ENCODE measurements at regions not wholly inside any gene's neighbourhood (a gene's known extent, or its start where the extent isn't known, plus 50 kb on each side); places are given as distances from the start of the nearest gene placed in this dataset.

DNA sequence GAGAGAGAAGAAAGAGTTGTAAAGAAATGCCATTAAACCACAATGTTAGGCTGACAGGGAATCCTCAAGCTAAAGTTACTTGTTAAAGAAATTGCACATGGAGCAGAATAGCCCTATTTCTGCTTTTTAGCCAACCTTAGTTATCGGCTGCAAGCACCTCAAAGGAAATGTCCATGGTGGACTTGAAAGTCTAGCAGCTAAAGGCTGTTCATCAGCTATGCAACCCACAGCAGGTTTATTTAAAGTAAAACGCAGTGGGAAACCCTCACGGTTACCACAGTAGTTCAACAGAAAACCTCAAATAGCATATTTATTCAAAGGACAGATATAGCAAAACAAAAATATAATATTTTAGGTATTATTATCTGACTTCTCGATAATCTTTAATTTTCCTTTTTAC, 967.2 kb downstream of the IGSF11 start:
- TF ChIP-seq, protein P1, sequence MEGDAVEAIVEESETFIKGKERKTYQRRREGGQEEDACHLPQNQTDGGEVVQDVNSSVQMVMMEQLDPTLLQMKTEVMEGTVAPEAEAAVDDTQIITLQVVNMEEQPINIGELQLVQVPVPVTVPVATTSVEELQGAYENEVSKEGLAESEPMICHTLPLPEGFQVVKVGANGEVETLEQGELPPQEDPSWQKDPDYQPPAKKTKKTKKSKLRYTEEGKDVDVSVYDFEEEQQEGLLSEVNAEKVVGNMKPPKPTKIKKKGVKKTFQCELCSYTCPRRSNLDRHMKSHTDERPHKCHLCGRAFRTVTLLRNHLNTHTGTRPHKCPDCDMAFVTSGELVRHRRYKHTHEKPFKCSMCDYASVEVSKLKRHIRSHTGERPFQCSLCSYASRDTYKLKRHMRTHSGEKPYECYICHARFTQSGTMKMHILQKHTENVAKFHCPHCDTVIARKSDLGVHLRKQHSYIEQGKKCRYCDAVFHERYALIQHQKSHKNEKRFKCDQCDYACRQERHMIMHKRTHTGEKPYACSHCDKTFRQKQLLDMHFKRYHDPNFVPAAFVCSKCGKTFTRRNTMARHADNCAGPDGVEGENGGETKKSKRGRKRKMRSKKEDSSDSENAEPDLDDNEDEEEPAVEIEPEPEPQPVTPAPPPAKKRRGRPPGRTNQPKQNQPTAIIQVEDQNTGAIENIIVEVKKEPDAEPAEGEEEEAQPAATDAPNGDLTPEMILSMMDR (IDR thresholded peaks at IDR 0.05): no peak
- H3K4me3 ChIP-seq: no peak overlapping the region
- no peak overlapping the region for H3K27ac ChIP-seq
- DNase-seq (ENCODE audit: low spot score): no peak

DNA sequence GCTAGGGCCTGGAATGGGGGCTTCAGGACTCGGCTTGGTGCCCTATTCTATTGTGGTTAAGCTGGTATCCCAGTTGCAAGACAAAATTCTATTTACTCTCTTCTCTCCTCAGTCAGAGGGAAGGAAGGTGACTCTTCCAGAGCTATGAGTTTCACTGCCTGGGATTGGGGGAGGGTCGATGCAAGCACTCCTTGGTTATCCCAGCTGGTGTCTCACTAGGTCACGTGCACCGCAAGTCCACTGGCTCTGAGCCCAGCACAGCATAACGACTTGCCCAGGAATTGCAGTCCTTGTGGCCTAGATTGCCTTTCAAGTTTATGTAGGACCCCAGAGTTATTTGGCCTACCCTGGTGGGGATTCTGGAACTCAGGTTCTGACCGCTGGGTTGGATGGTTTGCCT, 958.8 kb downstream of the IGSF11 start:
- no peak for DNase-seq (ENCODE audit: low spot score)
- H3K27ac ChIP-seq: no peak overlapping the region
- TF ChIP-seq, protein P1 (IDR thresholded peaks at IDR 0.05): no peak
- no peak overlapping the region for H3K4me3 ChIP-seq

DNA sequence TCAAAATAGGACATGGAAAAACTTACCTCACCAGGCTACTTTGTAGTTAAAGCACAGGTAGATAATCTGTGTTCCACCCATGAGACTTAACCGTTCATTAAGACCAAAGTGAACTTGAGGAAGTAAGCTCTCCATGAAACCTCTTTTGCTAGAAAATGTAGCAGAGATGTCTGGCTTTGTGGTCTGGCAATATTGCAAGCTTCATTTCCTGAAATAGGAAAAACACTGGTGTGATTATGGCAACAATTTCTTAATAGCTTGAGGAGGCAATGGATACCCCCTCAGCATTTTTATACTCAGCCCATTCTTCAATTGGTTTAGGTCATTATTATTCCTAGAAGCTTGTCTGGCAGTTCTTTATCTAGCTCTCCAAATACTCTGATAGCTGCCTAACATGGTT, 957.3 kb downstream of the IGSF11 start:
- Histone ChIP-seq H3K27ac (no peak overlapping the region), H3K4me3 (no peak overlapping the region)
- TF ChIP-seq, protein P1 (IDR thresholded peaks at IDR 0.05): no peak
- no peak for DNase-seq (ENCODE audit: low spot score)

DNA sequence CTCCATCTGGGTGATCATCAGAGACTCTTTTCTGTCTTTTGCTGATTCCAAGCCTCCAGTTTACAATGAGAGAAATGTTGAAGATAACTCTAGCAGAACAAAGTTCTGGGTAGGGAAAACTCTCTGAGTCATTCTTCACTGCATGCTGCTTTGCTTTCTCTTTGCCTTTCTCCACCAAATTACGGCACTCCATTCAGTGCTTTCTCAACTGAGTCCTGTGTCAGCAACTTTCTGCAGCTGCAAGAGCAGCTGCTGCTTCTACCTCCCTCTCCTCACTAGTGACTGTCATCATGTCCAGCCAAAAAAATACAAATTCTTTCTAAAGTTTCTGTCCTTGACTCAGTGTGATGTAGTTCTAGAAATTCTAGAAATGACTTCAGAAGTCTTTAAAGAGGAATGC, 953.8 kb downstream of the IGSF11 start:
- TF ChIP-seq, protein P1 (IDR thresholded peaks at IDR 0.05): no peak
- no peak for DNase-seq (ENCODE audit: low spot score)
- Histone ChIP-seq H3K27ac (no peak overlapping the region), H3K4me3 (no peak overlapping the region)

DNA sequence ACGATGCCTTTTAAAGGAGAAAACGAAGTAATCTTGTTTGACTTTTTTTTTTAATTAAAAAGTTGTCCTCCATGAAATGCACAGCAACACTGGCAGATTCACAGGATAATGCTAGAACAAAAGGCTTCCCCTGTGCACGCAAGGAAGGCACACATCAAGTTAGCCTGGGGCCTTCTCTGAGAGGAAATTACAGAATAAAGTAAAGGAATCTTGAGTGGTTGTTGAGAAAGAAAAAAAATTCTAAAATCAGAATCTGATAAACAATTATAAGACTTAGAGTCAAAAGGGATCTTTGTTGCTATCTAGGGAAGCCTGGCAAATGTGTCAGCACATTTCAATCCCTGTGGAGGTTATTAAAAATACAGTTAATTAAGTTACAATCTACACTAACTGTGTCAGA, 946.0 kb downstream of the IGSF11 start:
- Histone ChIP-seq H3K4me3 (no peak overlapping the region), H3K27ac (no peak overlapping the region)
- TF ChIP-seq, protein P1 (IDR thresholded peaks at IDR 0.05): no peak
- DNase-seq (ENCODE audit: low spot score): no peak

DNA sequence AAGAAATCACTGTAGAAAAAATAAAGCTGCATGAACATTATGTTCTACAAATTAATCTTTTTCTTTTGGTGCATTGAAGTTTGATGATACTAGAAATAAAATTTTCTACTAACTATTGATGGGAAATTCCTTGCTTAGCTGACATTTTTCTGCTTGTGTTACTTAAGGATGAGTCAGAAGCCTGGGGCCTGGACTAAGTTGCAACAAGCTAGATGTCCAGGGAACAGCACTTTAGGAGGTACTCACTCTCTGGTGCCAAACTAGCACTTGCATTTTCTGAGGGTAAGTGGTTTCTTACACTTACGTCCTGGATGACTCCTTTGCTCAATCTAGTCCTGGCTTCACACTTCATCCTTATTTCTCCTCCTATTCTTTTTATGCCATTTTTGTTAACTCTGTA, 945.1 kb downstream of the IGSF11 start:
- no peak for DNase-seq (ENCODE audit: low spot score)
- no peak overlapping the region for H3K27ac ChIP-seq
- TF ChIP-seq, protein P1 (IDR thresholded peaks at IDR 0.05): no peak

DNA sequence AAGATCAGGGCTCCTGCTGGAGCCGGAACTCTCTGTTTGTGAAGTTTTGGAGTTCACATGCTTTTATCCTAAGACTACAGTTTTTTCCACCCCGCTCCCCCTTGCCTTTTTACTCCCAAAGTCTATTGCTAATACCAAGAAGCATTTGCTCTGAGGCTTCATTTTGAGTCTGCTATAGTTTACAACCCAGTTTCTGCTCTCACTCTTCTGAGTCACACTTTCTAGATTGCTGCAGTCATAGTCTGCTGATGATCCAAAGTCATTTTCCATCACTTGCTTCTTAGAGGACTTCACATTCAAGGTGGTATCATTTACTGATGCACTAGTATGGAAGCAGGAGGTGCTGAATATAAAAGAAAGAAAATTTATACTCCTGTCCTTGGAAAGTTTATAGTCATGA, 937.4 kb downstream of the IGSF11 start:
- no peak for DNase-seq (ENCODE audit: low spot score)
- Histone ChIP-seq H3K4me3 (no peak overlapping the region), H3K27ac (no peak overlapping the region)
- TF ChIP-seq, protein P1 (IDR thresholded peaks at IDR 0.05): no peak

More for the DNA sequence above, 945.1 kb downstream of the IGSF11 start:
- no peak overlapping the region for H3K4me3 ChIP-seq

Data from coronary artery (tissue), 2 donors.